HG03108 (cell line): ENCODE measurements at regions not wholly inside any gene's neighbourhood (a gene's known extent, or its start where the extent isn't known, plus 50 kb on each side); places are given as distances from the start of the nearest gene placed in this dataset.

Experiments used
- ATAC-seq: cut with Tn5 transposase; IDR thresholded peaks from one replicate; pipeline ENCODE4 v1.9.1; 2021; ENCODE audit warnings: moderate library complexity; ENCODE audit not compliant: unreplicated experiment

DNA sequence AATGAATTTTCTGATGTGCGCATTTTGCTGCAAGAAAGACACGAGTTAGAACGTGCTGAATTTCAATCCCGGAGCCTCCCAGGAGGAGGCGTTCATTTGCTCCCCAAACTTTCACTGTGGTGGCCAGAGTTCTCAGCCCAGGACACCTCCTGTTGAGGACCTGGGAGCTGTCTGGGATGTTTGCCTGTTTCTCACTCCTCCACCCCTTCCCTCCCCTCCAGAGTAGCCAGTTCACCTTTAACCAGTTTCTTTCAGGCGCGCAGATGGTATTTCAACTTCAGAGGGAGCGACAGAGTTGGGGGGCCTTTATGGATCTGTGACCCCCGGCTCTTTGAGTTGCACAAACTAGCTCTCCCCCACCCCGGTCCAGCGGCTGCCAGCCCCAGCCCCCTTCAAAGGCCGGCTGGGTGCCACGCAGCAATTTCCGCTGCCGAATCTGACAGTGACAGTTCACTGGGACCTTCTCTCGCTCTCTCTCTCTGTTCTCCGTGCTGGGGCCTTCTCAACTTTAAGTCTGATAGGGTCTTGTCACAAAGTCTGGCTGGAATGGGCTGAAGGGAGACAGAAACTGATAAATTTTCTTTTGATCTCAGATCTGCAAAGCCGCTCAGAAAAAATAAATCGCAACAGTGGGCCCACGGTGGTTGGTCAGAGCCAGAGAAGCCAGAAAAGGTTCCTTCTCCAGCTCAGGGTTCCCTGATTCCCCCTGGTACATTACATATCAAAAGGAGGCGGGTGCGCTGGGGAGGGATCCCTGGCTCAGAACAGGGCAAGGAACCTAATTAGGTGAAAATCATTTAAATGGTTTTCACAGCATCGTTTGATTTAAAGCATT lies 100.0 kb upstream of the STX18 start:
- no peak for ATAC-seq

DNA sequence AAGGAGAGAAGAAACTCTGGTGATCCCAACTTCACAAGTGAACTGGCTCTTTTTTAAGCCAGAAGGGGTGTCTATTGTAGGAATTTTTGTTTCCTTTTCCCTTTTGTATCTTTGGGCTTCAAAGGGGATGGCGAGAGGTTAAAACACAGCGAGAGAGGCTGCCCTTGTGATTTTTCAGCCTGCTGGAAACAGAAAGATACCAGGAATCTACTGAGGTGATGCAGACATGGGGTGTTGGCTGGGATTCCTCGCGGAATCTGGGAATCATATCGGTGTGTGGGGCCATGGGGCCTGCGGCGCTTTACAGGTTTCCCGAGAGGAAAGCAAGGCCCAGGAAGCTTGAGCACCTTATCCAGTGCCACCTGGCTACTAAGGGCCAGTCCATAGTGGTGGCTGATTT lies 99.4 kb upstream of the STX18 start:
- no peak for ATAC-seq

- no peak for ATAC-seq
Measured at GRCh38 chr4:4640692-4641091, 98.8 kb upstream of the STX18 start.

DNA sequence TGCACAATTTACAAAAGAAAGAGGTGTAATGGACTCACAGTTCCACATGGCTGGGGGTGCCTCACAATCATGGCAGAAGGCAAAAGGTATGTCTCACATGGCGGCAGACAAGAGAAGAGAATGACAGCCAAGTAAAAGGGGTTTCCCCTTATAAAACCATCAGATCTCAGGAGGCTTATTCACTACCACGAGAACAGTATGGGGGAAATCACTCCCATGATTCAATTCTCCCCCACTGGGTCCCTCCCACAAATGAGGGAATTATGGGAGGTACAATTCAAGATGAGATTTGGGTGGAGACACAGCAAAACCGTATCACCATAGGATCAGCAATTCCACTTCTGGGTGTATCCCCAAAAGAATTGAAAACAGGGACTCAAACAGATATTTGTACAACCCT lies 97.5 kb upstream of the STX18 start:
- ATAC-seq = no peak

DNA sequence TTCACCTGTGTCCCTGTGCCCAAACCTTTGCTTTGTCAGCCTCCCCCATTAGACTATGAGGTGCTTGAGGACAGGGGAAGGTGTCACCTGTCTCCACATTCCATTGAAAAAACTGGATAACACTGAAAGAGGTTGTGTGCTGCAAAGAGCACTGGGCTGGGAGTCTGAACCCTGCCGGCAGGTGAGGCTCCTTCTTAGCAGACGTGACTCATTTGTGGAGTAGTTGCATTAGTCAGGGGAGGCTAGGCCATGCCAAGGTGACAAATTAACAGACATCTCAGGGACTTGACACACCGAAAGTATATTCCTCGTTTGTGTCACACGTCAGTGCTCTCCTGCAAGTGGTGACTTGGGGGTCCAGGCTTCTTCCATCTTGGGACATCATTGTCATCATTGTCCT lies 95.9 kb upstream of the STX18 start:
- no peak for ATAC-seq

- no peak for ATAC-seq
Measured at GRCh38 chr4:4633431-4633830, 91.6 kb upstream of the STX18 start.

DNA sequence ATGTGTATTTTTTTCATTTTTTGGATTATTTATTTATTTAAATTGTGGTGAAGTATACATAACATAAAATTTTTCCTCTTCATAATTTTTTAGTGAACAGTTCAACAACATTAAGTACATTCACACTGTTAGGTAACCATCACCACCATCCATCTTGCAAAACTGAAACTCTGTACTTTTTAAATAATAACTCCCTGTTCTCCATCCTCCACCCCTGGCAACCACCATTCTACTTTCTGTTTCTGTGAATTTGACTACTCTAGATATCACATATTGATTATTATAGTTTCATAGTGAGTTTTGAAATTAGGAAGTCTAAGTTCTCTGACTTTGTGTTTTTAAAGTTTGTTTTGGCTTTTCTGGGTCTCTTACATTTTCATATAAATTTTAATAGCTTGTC lies 89.3 kb upstream of the STX18 start:
- peak; percentile 79 for ATAC-seq

DNA sequence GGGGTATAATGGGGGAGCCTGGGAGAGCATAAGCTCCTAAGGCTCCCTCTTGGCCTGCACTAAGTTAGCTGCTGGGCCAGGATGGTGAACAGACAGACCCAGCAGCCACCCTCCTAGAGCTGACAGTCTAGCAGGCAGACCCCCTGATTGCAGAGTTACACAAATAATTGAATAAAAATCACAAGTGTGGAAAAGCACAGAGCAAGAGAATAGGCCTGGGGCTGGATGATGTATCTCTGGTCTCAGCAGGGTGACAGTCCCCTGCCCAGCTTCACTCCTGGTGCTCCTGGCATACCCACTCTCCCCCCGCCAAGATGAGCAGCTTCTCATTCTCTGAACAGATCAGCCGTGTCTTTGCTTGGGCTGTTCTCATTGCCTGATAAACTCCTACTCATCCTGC lies 86.1 kb upstream of the STX18 start:
- no peak for ATAC-seq

- no peak for ATAC-seq
Measured at GRCh38 chr4:4627111-4627510, 85.3 kb upstream of the STX18 start.

GRCh38 chr4:4625488-4625887 lies 83.6 kb upstream of the STX18 start:
- no peak for ATAC-seq

DNA sequence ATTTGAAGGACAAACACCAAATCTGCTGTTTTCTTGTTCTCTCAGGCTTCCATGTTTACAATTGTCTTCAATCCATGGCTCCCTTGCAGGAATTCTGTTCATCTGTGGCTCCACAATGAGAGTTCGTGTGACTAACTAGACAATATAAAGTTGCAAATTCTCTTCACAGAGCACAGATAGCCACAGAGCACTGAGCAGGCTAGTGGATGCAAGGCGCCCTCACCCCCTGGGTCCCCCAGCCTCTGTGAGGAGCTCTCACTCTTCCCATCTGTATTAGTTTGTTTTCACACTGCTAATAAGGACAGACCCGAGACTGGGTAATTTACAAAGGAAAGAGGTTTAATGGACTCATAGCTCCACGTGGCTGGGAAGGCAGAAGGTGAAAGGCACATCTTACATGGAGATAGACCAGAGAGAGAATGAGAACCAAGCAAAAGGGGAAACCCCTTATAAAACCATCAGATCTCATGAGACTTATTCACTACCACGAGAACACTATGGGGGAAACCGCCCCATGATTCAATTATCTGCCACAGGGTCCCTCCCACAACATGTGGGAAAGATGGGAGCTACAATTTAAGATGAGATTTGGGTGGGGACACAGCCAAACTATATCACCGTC lies 82.5 kb upstream of the STX18 start:
- ATAC-seq = no peak

DNA sequence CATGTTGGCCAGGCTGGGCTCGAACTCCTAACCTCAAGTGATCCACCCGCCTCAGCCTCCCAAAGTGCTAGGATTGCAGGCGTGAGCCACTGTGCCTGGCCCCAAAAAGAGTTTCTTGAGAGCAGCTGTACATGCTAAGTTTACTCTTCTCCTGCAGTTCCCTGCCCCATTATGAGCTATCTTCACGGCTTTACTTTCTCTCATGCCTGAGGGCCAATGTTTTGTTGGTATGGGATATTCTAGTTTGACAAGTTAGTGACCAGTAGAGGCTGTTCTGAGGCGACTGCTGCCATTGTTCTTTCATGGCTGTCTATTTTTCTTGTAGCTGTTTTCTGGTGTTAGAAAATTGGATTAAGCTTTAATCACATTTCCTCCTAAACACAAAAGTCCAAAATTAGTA lies 78.0 kb upstream of the STX18 start:
- no peak for ATAC-seq

- ATAC-seq = no peak
Measured at GRCh38 chr4:4618847-4619246, 77.0 kb upstream of the STX18 start.

DNA sequence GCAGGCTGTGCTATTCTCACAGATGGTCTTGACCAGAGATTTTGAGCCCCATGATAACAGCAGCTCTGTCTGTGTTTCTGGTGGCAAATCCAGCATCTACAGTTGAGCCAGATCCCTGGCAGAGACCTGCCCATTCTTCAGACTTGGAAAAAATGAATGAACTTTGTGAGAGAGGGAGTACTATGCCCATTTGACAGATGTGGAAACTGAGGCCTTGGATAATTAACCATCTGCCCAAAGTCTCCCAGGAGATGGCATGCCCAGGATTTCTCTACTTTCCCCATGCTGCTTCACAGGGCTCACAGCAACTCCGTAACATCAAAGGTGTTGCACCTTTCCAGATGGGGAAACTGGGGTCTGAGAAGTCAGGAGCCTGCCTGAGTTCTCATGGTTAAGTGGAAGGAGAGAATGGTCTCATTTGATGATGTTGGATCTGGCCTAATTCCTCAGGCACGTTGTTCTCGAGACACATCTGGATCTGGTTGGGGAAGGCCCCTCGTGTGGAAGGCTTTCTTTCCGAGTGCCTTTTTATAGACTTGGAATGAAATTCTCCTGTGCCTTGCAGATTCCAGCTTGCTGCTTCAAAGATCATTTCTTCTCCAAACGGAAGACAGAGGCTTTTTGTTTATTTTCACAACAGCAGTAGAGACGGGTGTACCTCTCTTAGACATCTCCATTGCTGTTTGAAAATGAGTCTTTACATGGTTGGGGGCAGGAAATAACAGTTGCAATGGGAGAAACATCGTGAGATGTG lies 73.3 kb upstream of the STX18 start:
- ATAC-seq = no peak

DNA sequence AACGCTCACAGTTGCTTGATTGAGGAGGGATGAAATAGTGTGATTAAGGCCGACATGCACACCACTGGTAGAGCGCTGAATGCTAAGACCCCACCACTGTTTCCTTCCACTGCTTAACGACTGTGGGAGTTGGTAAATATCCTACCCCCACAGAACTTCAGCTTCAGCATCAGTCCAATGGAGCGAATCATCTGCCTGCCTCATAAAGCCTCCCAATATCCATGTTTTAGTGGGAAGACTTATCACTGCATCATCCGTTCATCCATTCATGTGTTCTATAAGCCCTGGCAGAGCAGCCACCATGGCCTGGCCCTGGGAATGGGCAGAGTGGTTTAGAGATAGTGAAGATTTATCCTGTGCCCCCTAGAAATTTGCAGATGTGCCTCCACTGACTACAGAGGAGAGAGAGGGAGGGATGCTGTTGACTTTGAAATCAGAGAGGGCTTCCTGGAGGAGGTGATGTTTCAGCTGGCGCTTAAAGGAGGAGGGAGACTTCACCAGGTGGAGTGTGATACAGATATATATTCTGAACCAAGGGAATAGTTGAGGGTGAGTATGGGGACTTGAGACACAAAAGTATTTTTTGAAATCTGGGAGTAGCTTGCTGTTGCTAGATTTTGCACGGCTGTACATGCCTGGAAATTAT lies 71.9 kb upstream of the STX18 start:
- ATAC-seq = no peak

DNA sequence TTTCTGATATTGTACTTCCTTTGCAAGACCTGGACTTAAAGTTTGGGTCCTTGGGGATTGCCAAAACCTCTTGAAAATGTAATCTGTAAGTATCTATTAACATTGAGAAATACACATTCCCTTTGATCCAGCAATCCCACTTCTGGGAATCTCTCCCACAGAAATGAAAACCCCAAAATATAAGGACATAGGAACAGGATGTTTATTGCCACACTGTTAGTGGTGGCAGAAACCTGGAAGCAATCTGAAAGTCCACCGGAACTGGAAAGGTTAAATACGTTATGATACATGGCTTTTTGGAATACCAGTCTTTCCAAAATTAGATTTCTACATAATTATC lies 71.2 kb upstream of the STX18 start:
- no peak for ATAC-seq

- no peak for ATAC-seq
Measured at GRCh38 chr4:4610672-4611071, 68.8 kb upstream of the STX18 start.

DNA sequence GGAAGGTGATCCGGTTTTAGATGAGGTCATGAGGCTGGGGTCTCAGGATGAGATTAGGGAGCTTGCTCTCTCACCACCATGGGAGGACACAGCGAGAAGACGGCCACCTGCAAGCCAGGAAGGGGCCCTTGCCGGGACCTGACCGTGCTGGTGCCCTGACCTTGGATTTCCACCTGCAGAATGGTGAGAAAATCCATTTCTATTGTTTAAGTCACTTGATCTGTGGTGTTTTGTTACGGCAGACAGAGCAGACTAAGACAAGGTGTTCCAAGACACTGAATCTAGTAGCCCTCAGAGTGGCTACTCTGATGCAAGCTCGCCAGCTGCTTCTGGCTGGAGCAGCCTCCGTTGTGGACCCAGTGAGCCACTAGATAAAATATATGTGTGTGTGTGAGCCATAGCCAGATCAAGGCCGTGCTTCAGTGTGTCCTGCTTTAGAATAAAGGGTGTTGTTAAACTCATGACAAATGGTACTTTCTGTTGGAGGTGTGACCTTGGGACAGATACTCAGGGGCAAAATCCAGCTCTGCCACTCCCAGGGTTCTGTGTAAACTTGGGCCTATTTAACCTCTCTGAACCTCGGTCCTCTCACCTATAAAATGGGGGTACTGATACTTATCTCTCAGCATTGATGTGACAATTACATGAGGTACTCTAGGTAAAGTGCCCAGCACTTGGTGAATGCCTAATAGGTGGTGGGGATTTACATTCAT lies 67.9 kb upstream of the STX18 start:
- ATAC-seq = no peak

- ATAC-seq = no peak
Measured at GRCh38 chr4:4608214-4608537, 66.3 kb upstream of the STX18 start.

DNA sequence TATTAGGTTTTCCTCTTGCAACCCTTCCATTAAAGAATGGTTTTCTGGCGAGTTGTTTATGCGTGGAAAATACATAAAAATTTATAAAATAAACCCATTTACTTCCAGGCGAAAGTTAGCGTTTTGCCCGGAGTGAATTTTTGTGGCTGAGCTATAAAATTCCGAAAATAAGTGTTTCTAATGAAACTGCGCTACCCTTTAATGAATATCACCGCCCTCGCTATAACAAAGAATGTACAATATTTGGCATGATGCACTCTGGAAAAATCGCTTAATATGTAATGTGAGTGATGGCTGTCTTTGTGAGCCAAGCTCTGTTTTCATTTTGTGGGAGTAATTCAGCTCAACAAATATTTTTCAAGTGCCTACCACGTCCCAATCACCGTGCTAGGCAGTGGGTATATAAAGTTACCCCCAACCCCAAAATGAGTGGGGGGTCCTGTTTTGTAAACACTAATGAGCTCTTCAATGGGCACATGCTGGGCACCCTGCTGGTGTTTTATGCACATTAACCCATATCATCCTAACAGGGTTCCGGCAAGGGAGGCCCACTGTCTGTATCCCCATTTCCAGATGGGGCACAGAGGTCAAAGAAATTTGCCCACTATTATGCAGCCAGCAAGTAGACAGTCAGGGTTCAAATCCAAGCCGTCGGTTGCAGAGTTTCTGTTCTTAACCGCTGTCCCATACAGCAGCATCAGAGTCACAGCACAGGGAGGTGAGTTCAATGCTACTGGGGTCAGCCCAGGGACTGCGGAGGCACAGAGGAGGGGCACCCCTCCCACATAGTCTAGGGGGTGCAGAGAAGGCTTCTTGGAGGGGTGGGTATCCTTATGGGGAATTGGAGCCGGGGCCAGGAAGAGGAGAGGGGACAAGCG lies 65.7 kb upstream of the STX18 start:
- ATAC-seq = no peak
